ENCODE measurements at regions not wholly inside any gene's neighbourhood (a gene's known extent, or its start where the extent isn't known, plus 50 kb on each side); places are given as distances from the start of the nearest gene placed in this dataset.
"Not testable (repeated sequence)": the region's sequence is repeated elsewhere in the genome, so short reads cannot be mapped to it uniquely, and the experiment has no call there.

- no peak for DNase-seq (ENCODE audit: low read depth)
These were observed 559.6 kb downstream of the GATA3 start for GRCh38 chr10:8614054-8614565.

GRCh38 chr10:8615118-8615517 lies 560.6 kb downstream of the GATA3 start:
- DNase-seq (ENCODE audit: low read depth) = no peak

- DNase-seq (ENCODE audit: low read depth) = no peak
These were observed 561.7 kb downstream of the GATA3 start for GRCh38 chr10:8616166-8616565.

DNA sequence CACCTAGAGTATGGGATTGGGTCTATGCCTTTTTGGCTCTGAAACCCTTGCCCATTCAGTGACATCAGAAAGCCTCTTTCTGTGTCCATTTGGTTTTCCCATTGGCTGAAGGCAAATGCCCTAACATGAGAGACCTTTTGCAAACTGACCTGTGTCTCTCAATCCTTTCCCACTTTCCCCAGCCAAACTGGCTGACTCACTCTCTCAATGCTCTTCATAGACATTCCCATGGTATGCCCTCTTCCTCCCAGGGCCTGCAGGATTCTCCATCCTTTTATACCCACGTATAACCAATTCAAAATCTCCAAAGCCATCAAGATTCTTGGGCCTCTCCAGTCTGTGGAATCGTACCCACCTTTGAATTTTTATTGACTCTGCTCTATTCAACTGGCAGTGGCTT lies 563.3 kb downstream of the GATA3 start:
- no peak for DNase-seq (ENCODE audit: low read depth)

DNA sequence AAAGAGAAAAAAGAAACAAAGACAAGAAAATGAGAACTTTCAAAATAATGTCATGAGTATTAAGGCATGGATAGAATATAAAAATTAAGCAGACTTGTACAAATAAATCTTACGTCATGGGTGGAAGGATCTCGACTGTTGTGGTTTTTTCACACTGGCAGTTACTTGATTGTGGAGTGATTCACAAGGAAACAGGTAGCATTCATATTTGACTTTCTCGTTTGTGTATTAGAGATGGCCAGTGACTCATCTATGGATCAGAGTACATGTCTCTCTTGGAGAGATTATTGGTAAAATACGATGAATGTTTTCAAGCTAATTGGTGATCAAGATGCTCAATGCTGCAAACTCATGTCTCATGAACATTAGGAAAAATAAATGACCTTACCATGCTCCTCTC lies 564.3 kb downstream of the GATA3 start:
- no peak for DNase-seq (ENCODE audit: low read depth)

- no peak for DNase-seq (ENCODE audit: low read depth)
These were observed 573.9 kb downstream of the GATA3 start for GRCh38 chr10:8628351-8628750.

DNA sequence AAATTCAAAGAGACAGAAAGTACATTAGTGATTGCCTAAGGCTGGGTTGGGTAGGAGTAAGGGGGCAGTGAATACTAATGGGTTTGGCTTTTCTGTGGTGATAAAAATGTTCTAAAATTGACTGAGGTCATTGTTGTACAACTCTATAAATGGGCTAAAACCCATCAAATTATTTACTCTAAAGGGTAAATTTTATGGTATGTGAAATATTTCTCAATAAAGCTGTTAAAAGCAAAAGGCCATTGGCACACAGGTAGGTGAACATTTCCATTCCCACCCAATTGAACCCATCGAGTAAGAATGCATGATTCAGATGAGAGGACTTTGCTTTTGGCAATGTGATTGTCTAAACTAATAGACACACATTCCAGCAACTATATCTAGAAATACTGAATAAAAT lies 579.4 kb downstream of the GATA3 start:
- DNase-seq (ENCODE audit: low read depth) = no peak

- DNase-seq (ENCODE audit: low read depth) = no peak
These were observed 581.9 kb downstream of the GATA3 start for GRCh38 chr10:8636371-8636770.

GRCh38 chr10:8637640-8638039 lies 583.2 kb downstream of the GATA3 start:
- DNase-seq (ENCODE audit: low read depth) = no peak

DNA sequence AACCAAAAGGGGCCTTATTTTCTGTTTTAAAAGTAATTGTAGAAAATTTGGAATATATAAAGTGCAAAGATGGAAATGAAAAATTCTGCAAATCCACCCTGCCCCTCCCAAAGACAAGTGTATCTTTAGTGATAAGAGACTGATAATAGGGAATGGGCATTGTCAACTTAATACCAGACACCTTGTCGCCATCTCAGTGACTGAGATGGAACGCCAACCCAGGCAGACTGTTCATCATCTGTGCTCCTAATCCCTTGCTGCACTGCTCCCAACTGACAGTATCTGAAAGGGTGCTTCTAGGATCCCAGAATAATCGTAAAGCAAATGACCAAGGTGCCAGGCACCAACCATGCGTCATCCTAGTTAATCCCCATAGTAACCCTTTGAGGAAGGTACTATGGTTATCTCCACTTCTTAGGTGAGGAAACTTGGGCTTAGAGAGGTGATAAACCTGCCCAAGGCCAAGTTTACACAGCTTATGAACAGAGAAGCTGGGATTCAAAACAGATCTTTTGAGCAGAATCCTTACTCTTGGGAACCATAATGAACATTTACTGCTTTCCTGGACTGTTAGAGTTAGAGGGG lies 583.7 kb downstream of the GATA3 start:
- DNase-seq (ENCODE audit: low read depth) = no peak

DNA sequence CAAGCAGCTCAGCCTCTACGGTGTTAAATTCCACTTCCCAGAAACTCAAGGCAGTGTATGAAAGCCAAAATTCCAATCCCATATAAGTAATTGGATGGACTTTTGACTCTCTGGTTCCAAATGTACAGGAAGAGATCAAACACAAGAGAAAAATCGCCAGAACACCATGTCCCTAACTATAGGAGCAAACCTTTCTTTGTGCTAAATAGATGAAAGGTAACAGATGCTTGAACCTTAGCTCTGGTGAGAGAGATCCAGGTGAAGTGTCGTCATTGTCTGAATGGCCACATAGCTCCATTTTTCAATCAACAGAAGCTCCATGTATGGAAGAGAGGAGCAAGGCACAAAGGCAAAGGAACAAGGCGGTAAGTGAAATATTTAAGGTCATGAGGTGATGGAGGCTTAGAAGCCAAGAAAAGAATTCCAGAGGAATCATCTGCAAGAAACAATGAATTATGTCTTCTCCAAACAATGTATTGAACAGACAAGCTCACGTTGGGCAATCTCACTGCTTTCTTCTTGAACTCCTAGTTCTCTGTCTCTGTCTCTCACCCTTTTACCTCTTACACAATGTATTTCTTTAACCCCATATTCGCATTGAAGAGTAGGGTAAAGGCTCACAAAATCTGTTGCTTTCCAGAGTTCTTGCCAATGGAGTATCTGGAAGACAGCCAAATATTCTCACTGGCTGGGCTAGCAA lies 585.1 kb downstream of the GATA3 start:
- no peak for DNase-seq (ENCODE audit: low read depth)

DNA sequence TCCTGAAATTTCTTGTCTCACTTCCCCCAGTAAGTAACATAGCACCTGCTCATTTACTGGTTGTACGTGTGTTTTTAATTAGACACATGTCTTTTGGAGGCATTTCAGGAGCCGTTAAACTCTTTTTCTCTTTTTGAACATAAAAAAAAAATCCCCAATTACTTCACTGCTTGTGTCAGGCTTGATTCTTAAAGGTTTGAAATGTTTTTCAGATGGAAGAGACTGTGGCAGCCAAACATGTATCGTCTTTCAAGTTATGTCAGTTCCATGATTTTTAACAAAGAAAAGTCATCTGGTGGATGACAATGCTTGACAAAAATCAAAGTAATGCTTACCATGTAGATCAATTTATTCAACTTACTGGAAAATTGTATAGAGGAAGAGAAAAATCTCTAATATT lies 585.8 kb downstream of the GATA3 start:
- DNase-seq (ENCODE audit: low read depth) = no peak

DNA sequence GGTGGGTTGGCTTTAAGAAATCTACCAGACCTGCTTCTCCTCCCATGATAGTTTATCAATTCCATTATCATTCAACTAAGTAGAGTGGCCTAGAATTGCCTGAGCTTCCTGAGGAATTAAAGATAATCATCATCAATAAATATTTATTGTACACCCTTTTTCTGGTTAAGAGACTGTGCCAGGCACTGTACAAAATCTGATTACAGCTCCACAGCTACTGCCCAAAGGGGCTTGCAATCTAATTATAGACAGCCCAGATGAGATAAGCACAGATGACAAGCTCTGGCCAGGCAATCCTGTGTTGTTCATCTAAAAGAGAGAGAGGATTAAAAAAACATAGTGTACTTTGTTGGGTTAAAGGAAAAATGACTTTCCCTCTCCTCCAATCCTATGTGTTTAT lies 586.4 kb downstream of the GATA3 start:
- no peak for DNase-seq (ENCODE audit: low read depth)

GRCh38 chr10:8656261-8656660 lies 601.8 kb downstream of the GATA3 start:
- no peak for DNase-seq (ENCODE audit: low read depth)

DNA sequence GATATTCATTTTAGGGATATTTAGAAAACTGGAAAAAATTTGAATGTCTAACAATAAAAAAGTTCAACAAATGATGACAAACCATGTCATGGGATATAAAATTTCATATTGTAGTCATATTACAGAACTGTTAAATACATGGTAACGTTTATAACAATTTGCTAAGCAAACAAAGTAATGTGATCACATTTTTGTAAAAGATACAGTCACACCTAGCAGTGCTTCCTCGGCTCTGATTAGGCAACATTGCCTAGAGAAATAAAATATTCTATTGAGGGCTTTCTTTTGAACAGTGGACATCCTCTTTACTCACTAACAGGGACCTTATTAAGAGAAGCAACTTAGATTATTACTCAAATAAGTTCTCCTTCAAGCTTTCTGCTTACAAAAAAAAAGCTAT lies 605.5 kb downstream of the GATA3 start:
- DNase-seq (ENCODE audit: low read depth) = no peak

GRCh38 chr10:8661886-8662285 lies 607.4 kb downstream of the GATA3 start:
- no peak for DNase-seq (ENCODE audit: low read depth)

DNA sequence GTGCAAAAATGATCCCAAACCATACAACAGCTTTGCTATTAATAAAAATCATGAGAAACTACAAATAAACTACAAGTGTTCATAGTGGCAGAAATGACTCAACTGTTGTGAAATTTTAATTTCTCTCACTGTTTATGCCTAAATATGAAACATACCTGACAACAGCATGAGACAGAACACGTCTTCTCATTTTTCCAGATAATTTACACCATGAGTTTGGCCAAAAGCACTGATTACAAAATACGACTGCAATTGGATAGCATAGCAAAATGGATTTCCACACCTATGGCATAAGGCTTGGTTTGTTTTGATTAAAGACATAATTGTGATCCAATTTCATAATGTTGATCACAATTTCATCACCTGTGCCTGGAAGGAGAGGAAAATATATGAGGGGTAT lies 608.6 kb downstream of the GATA3 start:
- DNase-seq (ENCODE audit: low read depth) = no peak

DNA sequence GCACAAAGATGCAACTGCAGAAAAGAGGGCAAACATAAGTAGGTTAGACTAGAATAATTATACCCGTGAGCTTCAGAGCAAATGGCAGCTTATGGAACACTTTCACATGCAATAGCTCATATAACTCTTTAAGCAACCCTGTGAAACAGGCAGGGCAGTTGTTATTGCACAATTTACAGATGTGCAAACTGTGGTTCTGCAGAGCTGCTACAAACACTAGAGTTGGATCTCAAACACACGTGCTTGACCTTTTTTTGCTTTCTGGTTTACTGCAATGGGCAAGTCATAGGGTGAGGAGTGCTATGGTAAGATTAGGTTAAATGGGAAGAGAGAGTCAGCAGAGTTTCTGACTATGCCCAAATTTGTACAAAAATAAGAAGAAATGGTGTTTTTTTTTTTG lies 610.8 kb downstream of the GATA3 start:
- no peak for DNase-seq (ENCODE audit: low read depth)

DNA sequence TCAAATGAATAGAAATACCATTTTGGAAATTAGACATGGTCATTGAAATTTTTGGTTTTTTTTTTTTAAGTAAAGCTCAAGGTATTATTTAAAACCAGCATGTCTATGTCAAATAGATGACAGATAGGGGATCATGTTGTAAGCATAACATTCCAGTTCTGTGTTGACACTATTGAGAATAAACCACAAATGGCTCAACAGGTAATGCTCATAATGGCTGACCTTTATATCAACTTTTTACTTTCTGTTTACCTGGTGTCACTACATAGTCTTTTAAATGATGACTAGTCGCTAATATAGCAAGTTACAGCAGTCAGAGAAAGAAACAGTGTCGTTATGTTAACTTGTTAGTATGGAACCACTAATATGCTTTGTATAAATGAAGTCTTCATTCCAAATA lies 616.0 kb downstream of the GATA3 start:
- no peak for DNase-seq (ENCODE audit: low read depth)

GRCh38 chr10:8674230-8674629 lies 619.7 kb downstream of the GATA3 start:
- DNase-seq (ENCODE audit: low read depth) = no peak

DNA sequence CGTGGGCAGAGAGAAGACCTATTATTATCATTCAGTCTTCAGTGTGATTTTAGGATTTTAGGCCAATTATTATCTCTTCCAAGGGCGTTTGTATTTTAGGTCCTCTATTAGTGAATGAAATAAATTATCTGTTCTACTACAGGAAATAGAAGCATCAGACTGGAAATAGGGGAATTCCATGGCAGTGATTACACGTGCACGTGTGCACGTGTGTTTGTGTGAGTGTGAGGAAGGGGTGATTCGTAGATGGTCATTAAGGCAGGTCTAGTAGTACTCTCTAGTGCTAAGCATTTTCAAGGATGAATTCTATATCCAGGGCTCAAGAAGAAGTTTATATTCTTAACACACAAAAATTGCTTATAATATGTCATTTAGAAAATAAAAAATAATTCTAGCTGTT lies 623.2 kb downstream of the GATA3 start:
- DNase-seq (ENCODE audit: low read depth) = no peak

- not testable (repeated sequence) for DNase-seq (ENCODE audit: low read depth)
These were observed 630.4 kb downstream of the GATA3 start for GRCh38 chr10:8684916-8685315.

DNA sequence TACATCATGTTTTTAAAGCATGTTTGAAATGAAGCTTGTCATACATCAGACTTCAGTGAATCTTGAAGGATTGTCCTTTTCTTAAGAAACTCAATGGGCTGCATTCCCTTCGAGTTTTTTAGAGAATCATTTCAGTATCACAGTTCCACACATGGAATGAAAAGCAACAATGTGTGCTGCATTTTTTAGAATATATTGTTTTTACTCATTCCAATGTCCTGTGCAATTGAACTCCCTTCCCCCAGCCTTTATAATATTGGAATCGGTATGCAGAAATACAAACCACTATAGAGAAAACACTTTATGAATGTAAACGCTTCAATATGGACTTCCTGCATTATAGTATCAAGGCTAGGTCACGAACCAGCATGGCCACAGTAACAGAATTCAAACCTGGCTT lies 634.4 kb downstream of the GATA3 start:
- no peak for DNase-seq (ENCODE audit: low read depth)

DNA sequence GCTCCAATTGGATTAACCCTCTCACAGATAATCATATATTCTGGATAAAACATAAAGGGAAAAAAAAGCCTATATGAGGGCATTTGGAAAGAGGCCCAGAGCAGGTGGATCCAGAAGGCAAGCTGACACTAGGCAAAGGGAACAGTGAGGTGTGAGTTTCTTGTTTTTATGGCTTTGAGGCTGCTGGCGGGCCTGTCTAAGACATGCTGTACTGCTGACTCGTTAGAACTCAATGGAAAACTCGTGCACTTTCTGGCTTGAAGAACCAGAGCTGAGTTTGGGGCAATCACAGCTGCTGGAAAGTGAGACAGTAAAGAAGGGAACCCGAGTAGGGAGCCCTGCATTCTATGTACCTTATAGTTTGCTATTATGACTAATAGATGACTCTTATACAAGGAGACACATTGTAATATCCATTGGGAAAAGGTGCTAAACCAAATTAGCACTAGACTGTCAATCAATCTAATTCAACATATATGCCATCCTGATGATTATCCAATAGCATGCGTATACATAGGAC lies 637.1 kb downstream of the GATA3 start:
- DNase-seq (ENCODE audit: low read depth) = no peak
